SU-DHL-6 (cell line): ENCODE measurements at regions not wholly inside any gene's neighbourhood (a gene's known extent, or its start where the extent isn't known, plus 50 kb on each side); places are given as distances from the start of the nearest gene placed in this dataset.

Experiments used
- H2AFZ ChIP-seq: fragments of 200-600 bp; sonication (generic); 2 replicates; pipeline ENCODE4 v1.6.1; 2014; ENCODE audit warnings: low read depth, mild to moderate bottlenecking, moderate library complexity, mixed read lengths, antibody characterized with exemption, low read length; ENCODE audit not compliant: severe bottlenecking
- H3F3A ChIP-seq: fragments of 200-600 bp; shearing (Covaris generic); 2 replicates; pipeline ENCODE4 v1.6.0; 2016; ENCODE audit warnings: antibody characterized with exemption, mild to moderate bottlenecking; ENCODE audit not compliant: insufficient read depth
- H3K27ac ChIP-seq: fragments of 200-600 bp; sonication (generic); 2 replicates; pipeline ENCODE4 v1.5.1; 2016; ENCODE audit warnings: low read depth, mild to moderate bottlenecking, low read length, moderate library complexity, mixed read lengths
- H3K27me3 ChIP-seq: fragments of 200-600 bp; sonication (generic), shearing (Covaris generic); 2 replicates; pipeline ENCODE4 v1.6.0; 2014; ENCODE audit warnings: mild to moderate bottlenecking, low read length
- H3K36me3 ChIP-seq: fragments of 200-600 bp; sonication (generic); 2 replicates; pipeline ENCODE4 v1.6.1; 2014; ENCODE audit warnings: mild to moderate bottlenecking, low read length, mixed read lengths
- H3K4me2 ChIP-seq: fragments of 300-600, 200-600 bp; shearing (Covaris generic), sonication (generic); 2 replicates; pipeline ENCODE4 v1.6.0; 2014; ENCODE audit warnings: low read length, low read depth, mild to moderate bottlenecking; ENCODE audit not compliant: poor library complexity, severe bottlenecking
- H3K4me3 ChIP-seq: fragments of 200-600 bp; sonication (generic); 2 replicates; pipeline ENCODE4 v1.5.1; 2014; ENCODE audit warnings: antibody characterized with exemption, low read length, mild to moderate bottlenecking, mixed read lengths; ENCODE audit not compliant: insufficient read depth, poor library complexity, severe bottlenecking
- H3K79me2 ChIP-seq: fragments of 200-600 bp; sonication (generic); 2 replicates; pipeline ENCODE4 v1.6.1; 2014; ENCODE audit warnings: mild to moderate bottlenecking, low read length, moderate library complexity; ENCODE audit not compliant: insufficient read depth
- H3K9ac ChIP-seq: fragments of 200-600 bp; sonication (generic); 2 replicates; pipeline ENCODE4 v1.7.0; 2014; ENCODE audit warnings: mild to moderate bottlenecking, low read length
- H3K9me2 ChIP-seq: fragments of 200-600 bp; sonication (generic); replicated peaks from 2 replicates; pipeline ENCODE4 v1.6.1; 2014; ENCODE audit warnings: low read length; ENCODE audit not compliant: insufficient read depth
- H3K9me3 ChIP-seq: fragments of 200-600 bp; sonication (generic); 2 replicates; pipeline ENCODE4 v1.6.1; 2014; ENCODE audit warnings: low read length, mixed read lengths; ENCODE audit not compliant: insufficient read depth
- H4K20me1 ChIP-seq: fragments of 200-600 bp; sonication (generic); 2 replicates; pipeline ENCODE4 v1.6.1; 2014; ENCODE audit warnings: low read depth, mild to moderate bottlenecking, antibody characterized with exemption, low read length, moderate library complexity, mixed read lengths
- EZH2phosphoT487 ChIP-seq: fragments of 200-600 bp; sonication (generic), shearing (Covaris generic); conservative IDR thresholded peaks from 2 replicates; pipeline ENCODE4 v1.6.1; 2018; ENCODE audit warnings: mild to moderate bottlenecking, antibody characterized with exemption, low read length, moderate library complexity, mixed read lengths
- TF ChIP-seq, protein P1 (sequence below): fragments of 200-600 bp; sonication (generic); IDR thresholded peaks from one replicate; pipeline ENCODE4 v1.5.1; 2017; ENCODE audit warnings: antibody characterized with exemption, mild to moderate bottlenecking, low read length, moderate library complexity; ENCODE audit not compliant: insufficient read depth, poor library complexity, severe bottlenecking

DNA sequence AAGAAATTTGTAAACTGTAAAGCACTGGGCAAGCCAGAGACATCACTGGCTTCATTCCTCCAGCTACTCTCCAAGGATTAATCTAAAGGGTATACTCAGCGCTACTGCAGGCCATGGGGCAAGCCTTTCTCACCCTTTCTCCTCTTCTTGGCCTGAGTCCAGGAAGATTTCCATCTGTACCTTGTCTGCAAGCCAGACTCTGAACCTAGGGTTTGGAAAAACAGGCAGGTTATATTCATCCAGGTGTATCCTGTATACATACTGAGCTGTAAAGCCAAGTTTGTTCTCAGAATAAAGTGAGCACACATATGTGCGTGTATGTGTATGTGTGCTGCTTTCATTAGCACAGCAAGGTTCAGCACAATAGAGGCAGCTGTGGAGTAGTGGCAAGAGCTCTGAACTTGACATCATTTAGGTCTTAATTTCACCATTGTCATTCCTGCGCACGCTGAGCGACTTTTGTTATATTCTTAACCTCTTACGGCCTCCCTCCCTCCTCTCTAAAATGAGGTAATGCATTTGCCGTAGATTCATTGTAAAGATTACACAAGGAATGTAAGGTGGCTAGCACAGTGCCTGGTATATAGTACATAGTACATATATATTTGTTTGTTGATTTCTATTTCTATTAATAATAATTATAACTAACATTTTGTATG is 128.1 kb upstream of the JUN start:
- no peak for TF ChIP-seq EZH2phosphoT487
- TF ChIP-seq, protein P1, sequence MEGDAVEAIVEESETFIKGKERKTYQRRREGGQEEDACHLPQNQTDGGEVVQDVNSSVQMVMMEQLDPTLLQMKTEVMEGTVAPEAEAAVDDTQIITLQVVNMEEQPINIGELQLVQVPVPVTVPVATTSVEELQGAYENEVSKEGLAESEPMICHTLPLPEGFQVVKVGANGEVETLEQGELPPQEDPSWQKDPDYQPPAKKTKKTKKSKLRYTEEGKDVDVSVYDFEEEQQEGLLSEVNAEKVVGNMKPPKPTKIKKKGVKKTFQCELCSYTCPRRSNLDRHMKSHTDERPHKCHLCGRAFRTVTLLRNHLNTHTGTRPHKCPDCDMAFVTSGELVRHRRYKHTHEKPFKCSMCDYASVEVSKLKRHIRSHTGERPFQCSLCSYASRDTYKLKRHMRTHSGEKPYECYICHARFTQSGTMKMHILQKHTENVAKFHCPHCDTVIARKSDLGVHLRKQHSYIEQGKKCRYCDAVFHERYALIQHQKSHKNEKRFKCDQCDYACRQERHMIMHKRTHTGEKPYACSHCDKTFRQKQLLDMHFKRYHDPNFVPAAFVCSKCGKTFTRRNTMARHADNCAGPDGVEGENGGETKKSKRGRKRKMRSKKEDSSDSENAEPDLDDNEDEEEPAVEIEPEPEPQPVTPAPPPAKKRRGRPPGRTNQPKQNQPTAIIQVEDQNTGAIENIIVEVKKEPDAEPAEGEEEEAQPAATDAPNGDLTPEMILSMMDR: no peak
- Histone ChIP-seq H3K27ac (no peak overlapping the region), H3K79me2 (no peaks in the 10 kb centered on the region), H2AFZ (no peak overlapping the region), H3K36me3 (no peaks in the 10 kb centered on the region), H3K27me3 (no peaks in the 10 kb centered on the region), H4K20me1 (no peaks in the 10 kb centered on the region), H3K9me2 (no peaks in the 10 kb centered on the region), H3K9ac (no peak overlapping the region), H3K4me3 (no peak overlapping the region), H3K9me3 (no peaks in the 10 kb centered on the region), H3F3A (no peaks in the 10 kb centered on the region), H3K4me2 (no peak overlapping the region)

DNA sequence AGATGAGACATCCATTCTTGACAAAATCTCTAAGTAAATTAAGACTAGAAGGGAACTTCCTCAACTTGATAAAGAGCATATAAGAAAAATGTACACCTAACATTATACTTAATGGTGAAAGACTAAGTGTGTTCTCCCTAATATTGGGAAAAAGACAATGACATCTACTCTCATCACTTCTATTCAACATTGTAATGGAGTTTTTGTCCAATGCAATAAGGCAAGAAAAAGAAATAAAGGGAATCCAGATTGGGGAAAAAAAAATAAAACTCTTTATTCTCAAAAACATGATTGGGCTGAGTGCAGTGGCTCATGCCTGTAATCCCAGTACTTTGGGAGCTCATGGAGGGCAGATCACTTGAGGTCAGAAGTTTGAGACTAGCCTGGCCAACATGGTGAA is 131.1 kb upstream of the JUN start:
- Histone ChIP-seq H3K9me3 (no peaks in the 10 kb centered on the region), H3K4me3 (no peak overlapping the region), H3K27ac (no peak overlapping the region), H3K79me2 (no peaks in the 10 kb centered on the region), H4K20me1 (no peaks in the 10 kb centered on the region), H3K27me3 (no peaks in the 10 kb centered on the region), H2AFZ (no peak overlapping the region), H3F3A (no peaks in the 10 kb centered on the region), H3K9ac (no peak overlapping the region), H3K4me2 (no peak overlapping the region), H3K9me2 (no peaks in the 10 kb centered on the region), H3K36me3 (no peaks in the 10 kb centered on the region)
- no peak for TF ChIP-seq EZH2phosphoT487
- TF ChIP-seq, protein P1: no peak

DNA sequence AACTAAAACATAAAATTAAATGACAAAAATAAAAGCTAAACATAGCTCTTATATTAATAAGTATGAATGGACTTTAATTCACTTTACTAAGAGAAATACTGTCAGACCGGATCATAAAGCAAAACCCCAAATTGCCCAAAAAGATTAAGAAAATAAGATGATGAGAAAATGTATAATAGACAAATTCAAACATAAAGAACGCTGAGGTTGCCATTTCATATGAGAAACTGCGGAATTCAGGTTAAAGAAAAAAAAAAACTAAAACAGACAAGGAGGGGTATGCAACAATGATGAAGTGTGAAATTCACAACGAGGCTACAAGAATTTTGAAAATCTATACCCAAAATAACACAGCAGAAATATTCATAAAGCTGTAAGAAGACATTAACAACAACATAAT is 133.6 kb upstream of the JUN start:
- H3K9ac ChIP-seq: no peak overlapping the region
- no peak overlapping the region for H2AFZ ChIP-seq
- H3K9me3 ChIP-seq: no peaks in the 10 kb centered on the region
- H3K9me2 ChIP-seq: no peaks in the 10 kb centered on the region
- no peak overlapping the region for H3K27ac ChIP-seq
- no peaks in the 10 kb centered on the region for H3K36me3 ChIP-seq
- H3F3A ChIP-seq: no peaks in the 10 kb centered on the region
- TF ChIP-seq, protein P1: no peak
- TF ChIP-seq EZH2phosphoT487: no peak
- H4K20me1 ChIP-seq: no peaks in the 10 kb centered on the region
- H3K4me2 ChIP-seq: no peak overlapping the region
- H3K79me2 ChIP-seq: no peaks in the 10 kb centered on the region
- H3K27me3 ChIP-seq: no peaks in the 10 kb centered on the region
- H3K4me3 ChIP-seq: no peak overlapping the region
